ENCODE measurements at regions not wholly inside any gene's neighbourhood (a gene's known extent, or its start where the extent isn't known, plus 50 kb on each side); places are given as distances from the start of the nearest gene placed in this dataset.

DNA sequence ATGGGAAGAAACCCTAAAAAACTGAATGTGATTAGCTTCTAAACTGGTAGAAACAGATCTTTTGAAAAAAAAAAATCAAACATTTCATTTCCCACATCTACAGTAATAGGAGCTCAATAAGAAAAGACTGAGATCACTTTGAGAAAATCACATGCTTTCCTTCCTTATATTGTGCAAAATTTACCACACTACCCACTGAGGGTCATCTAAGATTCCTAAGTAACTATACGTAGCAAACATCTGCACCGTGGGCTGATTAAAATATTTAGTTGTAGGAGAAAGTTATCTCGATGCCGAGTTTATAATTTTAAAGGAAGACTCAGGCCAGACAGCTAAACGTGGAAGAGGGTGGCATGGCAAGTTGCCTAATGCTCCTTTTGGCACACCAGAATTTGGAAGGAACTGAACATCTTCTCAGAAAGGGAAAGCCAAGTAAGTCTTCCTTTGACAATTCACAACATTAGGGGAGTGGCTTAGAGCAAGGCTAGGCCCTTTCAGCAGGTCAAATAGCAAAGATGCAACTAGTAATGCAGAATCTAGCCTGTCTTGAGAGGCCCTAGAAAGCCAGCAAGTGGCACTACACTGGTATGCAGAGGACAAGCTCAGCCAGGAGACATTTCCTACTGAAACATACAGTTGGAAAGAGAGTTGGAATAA, 128.0 kb downstream of the TMA16 start:
- DNase-seq (ENCODE audit: low read depth): no peak

- DNase-seq (ENCODE audit: low read depth): no peak
These were observed 129.3 kb downstream of the TMA16 start for GRCh38 chr4:163623787-163624186.

GRCh38 chr4:163624727-163625126, 130.2 kb downstream of the TMA16 start:
- DNase-seq (ENCODE audit: low read depth): no peak

DNA sequence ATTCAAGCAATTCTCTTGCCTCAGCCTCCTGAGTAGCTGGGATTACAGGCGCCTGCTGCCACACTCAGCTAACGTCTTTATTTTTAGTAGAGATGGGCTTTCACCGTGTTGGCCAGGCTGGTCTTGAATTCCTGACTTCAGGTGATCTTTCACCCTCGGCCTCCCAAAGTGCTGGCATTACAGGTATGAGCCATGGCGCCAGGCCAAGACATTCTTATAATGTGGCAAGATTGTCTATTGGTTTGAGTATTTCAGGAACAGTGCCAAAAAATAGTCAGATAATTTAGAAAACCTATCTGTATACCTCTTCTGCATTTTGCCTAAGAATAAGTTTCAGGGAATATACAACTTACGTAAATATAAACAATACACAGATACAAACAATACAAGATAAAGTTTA, 136.8 kb downstream of the TMA16 start:
- DNase-seq (ENCODE audit: low read depth): no peak

DNA sequence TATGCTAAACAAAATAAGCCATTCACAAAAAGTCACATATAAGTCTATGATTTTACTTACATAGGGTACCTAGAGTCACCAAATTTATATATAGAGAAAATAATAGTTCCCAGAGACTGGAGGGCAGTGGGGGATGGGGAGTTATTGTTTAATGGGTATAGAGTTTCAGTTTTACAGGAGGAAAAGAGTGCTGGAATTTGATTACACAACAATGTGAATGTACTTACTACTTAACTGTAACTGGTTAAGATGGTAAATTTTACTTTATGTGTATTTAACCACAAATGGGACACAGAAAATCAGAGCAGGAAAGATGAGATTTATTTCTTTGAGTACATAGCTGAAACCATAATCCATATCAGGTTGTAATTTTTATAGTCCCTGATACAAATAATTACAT, 144.4 kb downstream of the TMA16 start:
- no peak for DNase-seq (ENCODE audit: low read depth)

- no peak for DNase-seq (ENCODE audit: low read depth)
These were observed 155.1 kb downstream of the TMA16 start for GRCh38 chr4:163649557-163650091.

DNA sequence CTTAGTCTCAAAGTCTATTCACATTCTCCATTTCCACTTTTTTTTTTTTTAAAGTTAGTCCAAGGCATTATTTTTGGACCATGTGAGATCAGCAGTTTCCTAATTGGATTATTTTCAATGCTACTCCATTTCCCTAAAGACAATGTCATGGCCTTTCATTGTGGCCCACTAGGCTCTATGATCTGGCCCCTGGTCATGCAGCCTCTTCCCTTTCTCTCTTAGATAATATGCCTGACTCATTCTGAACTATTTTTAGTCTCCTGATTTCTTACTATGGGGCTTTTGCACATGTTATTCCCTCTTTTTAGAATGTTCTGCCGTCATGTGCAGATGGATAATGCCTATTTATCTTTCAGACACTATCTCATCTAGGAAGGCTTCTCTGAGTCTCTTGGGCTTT, 157.3 kb downstream of the TMA16 start:
- DNase-seq (ENCODE audit: low read depth): no peak

- DNase-seq (ENCODE audit: low read depth): no peak
These were observed 160.1 kb downstream of the TMA16 start for GRCh38 chr4:163654621-163655020.

- DNase-seq (ENCODE audit: low read depth): no peak
These were observed 166.1 kb downstream of the TMA16 start for GRCh38 chr4:163660636-163661035.

- DNase-seq (ENCODE audit: low read depth): no peak
These were observed 168.3 kb downstream of the TMA16 start for GRCh38 chr4:163662768-163663167.

DNA sequence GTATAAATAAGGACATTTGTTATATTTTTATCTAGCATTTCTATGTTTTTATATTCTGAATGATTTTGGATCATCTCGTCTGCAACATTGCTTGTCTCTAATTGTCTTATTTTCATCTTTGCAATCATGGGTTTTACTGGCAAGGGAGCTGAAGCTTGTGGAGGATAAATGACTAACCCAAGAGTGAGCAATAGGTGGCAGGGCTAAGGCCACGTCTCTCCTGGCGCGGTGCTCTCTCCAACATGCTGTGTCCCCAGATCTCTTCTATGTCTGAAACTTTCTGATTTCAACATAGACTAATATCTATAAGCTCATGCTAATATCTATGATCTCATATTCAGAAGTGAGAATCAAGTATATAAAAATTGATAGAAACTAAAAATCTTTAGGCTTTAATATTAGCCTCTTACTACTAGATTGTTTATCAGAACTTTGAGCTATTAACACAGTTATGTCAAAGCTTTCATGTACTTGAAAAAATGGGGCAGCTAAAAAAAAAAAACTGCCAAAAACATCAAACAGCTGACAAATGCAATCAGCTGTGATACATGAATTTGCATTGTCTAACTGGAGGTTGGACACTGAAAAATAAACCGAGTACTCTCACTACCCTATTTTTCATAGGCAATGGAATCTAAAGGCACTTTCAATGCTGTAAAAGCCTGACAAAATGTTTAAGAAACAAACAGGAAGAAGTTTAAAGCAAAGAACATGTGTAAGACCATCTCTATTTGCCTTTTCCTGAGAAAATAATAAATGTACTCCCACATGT, 169.2 kb downstream of the TMA16 start:
- DNase-seq (ENCODE audit: low read depth): no peak

- DNase-seq (ENCODE audit: low read depth): no peak
These were observed 170.6 kb downstream of the TMA16 start for GRCh38 chr4:163665101-163665500.

DNA sequence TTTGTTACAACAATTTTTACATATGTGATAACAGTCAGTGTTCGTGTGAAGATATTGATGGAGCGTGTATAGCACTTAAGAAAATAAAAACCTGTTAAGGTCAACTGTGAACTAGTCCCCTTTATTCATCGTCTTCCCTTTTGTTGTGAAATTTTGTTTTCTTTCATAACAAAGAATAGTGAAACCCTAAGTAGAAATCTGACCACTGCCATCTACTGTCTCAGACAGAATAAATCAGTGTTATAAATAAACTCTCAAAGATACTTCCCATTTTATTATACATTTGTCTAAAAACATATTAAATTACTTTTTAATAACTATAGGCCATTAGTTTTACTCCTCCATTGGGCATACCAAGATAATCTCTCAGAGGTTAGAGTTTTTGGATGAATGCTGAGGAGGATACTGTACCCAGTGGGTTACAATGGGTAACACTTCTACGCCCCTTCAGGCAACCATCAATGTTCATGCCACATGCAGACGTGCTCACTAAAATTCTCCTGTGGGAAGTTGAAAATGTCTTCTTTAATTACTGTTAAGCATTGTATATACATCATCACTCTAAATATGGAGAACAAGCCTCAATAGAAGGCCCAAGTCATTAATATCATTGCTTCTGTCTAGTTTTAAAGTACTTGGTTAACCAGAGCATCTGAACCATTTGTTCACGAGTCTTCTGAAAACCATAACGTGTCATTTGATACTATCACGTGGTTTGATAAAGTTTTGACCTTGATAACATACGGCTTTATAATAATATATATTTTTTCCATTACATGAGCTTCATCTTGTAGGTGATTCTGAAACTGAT, 171.2 kb downstream of the TMA16 start:
- no peak for DNase-seq (ENCODE audit: low read depth)

DNA sequence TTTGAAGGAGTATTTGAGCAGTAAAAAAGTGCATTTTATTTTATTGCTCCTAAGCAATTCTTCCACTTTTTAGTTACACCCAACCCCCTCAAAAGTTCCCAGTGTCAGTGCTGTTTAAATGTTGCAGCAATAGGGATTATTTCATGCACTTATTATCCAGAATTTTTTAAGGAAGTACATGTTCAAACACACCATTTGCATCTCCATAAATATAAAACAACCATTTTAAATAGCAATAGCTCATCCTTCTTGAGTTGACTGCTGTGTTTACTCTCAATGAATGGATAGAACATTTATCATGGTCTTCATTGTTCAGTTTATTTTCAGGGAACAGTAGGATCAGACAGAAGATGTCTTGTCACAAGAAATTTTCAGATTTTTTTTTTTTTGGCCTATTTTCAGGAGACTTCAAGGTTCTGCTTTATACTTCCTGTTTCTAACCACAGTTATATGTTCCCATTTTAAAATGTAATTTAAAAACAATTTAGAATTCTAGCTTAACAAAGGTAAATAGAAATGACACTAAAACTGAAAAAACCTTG, 171.9 kb downstream of the TMA16 start:
- no peak for DNase-seq (ENCODE audit: low read depth)

GRCh38 chr4:163672751-163673150, 178.3 kb downstream of the TMA16 start:
- no peak for DNase-seq (ENCODE audit: low read depth)

- DNase-seq (ENCODE audit: low read depth): no peak
These were observed 179.6 kb downstream of the TMA16 start for GRCh38 chr4:163673848-163674697.

- no peak for DNase-seq (ENCODE audit: low read depth)
These were observed 184.7 kb downstream of the TMA16 start for GRCh38 chr4:163679189-163679588.

- no peak for DNase-seq (ENCODE audit: low read depth)
These were observed 186.1 kb downstream of the TMA16 start for GRCh38 chr4:163680386-163681098.

DNA sequence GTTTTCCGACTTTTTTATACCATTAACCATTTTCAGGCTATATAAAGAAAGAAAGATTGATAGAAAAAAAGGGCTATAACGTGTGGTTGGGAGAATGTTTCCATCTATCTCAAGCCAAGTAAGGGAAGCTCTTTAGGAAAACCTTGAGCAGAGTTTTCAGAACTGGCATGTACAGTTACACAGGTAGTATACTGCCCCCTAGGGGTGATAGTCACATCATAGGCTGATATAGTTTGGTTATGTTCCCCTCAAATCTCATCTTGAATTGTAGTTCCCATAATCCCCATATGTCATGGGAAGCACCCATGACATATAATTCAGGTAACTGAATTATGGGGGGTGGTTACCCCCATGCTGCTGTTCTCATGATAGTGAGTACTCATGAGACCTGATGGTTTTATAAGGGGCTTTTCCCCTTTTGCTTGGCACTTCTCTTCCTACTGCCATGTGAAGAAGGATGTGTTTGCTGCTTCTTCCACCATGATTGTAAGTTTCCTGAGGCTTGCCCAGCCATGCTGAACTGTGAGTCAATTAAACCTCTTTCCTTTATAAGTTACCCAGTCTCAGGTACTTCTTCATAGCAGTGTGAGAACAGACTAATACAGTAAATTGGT, 186.8 kb downstream of the TMA16 start:
- DNase-seq (ENCODE audit: low read depth): no peak

DNA sequence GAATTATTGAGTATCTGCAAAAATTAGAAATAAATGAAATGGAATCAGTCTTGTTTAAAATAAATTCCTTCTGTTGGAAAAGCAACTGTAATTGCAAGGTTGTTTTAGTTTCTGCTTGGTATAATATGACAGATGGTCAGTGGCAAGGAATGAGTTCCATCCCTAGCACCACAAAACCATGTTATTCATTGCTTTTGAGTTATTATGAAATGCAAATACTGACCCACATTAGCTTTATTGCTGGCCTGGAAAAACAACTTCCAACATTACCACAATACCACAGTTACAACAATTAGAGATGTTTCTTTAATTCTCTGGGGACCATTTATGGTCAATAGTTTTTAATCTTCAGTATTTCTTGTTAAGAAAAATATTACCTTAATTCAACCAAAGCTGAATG, 194.4 kb downstream of the TMA16 start:
- DNase-seq (ENCODE audit: low read depth): no peak
